ENCODE measurements at regions not wholly inside any gene's neighbourhood (a gene's known extent, or its start where the extent isn't known, plus 50 kb on each side); places are given as distances from the start of the nearest gene placed in this dataset.

DNA sequence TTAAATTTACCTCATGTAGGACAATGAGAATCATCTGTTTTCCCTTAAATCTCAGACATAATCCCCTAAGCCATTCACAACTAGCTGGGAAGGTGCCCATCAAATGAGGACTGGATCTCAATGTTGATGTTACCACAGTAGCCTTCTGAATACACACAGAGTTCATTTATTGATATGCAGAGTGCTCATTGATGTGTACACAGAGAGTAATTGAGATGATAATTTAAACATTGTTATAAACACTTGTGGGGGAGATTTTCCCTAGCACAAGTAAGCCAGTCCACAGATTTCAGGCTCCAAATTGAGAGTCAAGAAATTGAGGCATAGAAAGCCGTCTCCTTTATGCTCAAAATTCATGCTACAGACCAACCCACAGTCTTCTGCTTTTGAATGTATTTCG lies 273.4 kb upstream of the TRPC5 start:
- TF ChIP-seq, protein P1, sequence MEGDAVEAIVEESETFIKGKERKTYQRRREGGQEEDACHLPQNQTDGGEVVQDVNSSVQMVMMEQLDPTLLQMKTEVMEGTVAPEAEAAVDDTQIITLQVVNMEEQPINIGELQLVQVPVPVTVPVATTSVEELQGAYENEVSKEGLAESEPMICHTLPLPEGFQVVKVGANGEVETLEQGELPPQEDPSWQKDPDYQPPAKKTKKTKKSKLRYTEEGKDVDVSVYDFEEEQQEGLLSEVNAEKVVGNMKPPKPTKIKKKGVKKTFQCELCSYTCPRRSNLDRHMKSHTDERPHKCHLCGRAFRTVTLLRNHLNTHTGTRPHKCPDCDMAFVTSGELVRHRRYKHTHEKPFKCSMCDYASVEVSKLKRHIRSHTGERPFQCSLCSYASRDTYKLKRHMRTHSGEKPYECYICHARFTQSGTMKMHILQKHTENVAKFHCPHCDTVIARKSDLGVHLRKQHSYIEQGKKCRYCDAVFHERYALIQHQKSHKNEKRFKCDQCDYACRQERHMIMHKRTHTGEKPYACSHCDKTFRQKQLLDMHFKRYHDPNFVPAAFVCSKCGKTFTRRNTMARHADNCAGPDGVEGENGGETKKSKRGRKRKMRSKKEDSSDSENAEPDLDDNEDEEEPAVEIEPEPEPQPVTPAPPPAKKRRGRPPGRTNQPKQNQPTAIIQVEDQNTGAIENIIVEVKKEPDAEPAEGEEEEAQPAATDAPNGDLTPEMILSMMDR (IDR thresholded peaks at IDR 0.05) = no peak
- H3K9ac ChIP-seq = no peak overlapping the region
- H3K4me3 ChIP-seq (ENCODE audit: low read depth, low read length) = no peak overlapping the region
- no peak overlapping the region for H3K4me2 ChIP-seq (ENCODE audit: low read length)
- H3K27me3 ChIP-seq (ENCODE audit: control insufficient read depth, insufficient read depth, low read length) = no peaks in the 10 kb centered on the region
- H3K36me3 ChIP-seq (ENCODE audit: control insufficient read depth, insufficient read depth, low read length) = no peaks in the 10 kb centered on the region
- no peaks in the 10 kb centered on the region for H3K9me3 ChIP-seq (ENCODE audit: control insufficient read depth, low read length)
- no peaks in the 10 kb centered on the region for H3K4me1 ChIP-seq
- no peaks in the 10 kb centered on the region for H3K79me2 ChIP-seq
- H2AFZ ChIP-seq = no peak overlapping the region
- no peak overlapping the region for H3K27ac ChIP-seq

DNA sequence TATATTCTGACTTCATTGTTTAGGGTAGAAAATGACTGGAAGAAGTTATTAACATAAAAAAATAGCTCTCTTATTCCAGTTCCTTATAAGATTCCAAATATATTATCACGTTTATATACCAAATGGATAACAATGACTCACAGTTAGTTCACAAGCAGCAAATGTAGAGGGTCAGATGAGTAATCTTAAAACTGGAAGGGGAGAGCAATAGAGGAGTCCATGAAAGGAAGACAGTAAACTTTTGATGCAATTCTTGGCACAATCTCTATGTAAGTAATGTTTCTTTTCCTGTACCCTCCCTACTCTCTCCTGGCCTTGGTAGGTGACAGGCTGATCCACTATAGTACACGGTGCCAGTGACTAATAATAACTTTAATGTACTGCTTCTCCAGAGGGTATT lies 259.0 kb upstream of the TRPC5 start:
- H3K79me2 ChIP-seq = no peaks in the 10 kb centered on the region
- no peak overlapping the region for H3K9ac ChIP-seq
- H2AFZ ChIP-seq = no peak overlapping the region
- TF ChIP-seq, protein P1 (IDR thresholded peaks at IDR 0.05) = no peak
- H3K27ac ChIP-seq = no peak overlapping the region
- no peaks in the 10 kb centered on the region for H3K27me3 ChIP-seq (ENCODE audit: control insufficient read depth, insufficient read depth, low read length)
- H3K9me3 ChIP-seq (ENCODE audit: control insufficient read depth, low read length) = no peaks in the 10 kb centered on the region
- no peak overlapping the region for H3K4me2 ChIP-seq (ENCODE audit: low read length)
- H3K36me3 ChIP-seq (ENCODE audit: control insufficient read depth, insufficient read depth, low read length) = no peaks in the 10 kb centered on the region
- no peaks in the 10 kb centered on the region for H3K4me1 ChIP-seq
- H3K4me3 ChIP-seq (ENCODE audit: low read depth, low read length) = no peak overlapping the region

DNA sequence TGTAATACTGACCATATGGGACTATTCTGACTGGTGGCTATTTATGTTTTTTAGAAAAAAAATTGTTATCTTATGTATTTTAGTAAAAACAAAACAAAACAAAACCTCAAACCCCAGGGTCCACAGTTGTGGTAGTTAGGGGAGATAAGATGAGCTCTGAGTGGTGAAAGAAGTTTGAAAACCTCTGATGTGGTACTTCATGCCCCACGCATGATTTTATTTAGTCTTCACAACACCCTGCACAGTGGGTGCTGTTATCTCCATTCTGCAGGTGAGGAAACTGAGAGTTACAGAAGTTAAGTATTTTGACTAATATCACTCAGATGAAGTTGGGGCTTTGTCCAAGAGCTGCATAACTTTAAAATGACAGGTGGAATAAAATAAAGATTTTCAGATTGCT lies 230.6 kb upstream of the TRPC5 start:
- no peaks in the 10 kb centered on the region for H3K9me3 ChIP-seq (ENCODE audit: control insufficient read depth, low read length)
- no peaks in the 10 kb centered on the region for H3K4me1 ChIP-seq
- H3K4me3 ChIP-seq (ENCODE audit: low read depth, low read length) = no peak overlapping the region
- no peak overlapping the region for H2AFZ ChIP-seq
- no peak overlapping the region for H3K4me2 ChIP-seq (ENCODE audit: low read length)
- H3K36me3 ChIP-seq (ENCODE audit: control insufficient read depth, insufficient read depth, low read length) = no peaks in the 10 kb centered on the region
- TF ChIP-seq, protein P1 (IDR thresholded peaks at IDR 0.05) = no peak
- H3K27ac ChIP-seq = no peak overlapping the region
- no peaks in the 10 kb centered on the region for H3K27me3 ChIP-seq (ENCODE audit: control insufficient read depth, insufficient read depth, low read length)
- H3K79me2 ChIP-seq = no peaks in the 10 kb centered on the region
- H3K9ac ChIP-seq = no peak overlapping the region

DNA sequence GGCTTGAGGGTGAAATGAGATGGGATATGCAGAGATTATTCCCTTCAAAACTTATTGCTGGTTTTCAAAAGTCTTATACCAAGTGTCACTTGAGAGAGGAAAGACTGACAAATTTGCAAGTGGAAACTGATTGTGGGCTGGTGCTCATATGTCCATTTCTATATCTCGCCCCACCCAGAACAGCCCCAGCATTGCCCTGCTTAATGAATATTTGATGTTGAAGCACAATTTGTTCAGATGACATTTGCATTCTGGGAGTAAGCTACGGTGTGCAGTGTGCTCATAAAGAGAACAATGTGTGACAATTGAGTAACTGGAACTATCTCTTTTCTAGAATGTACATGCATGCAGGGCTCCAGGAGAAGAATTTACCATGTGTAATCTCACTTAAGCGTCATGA lies 223.5 kb upstream of the TRPC5 start:
- H3K9ac ChIP-seq = no peak overlapping the region
- H3K27me3 ChIP-seq (ENCODE audit: control insufficient read depth, insufficient read depth, low read length) = no peaks in the 10 kb centered on the region

GRCh38 chrX:112279940-112280339 lies 197.4 kb upstream of the TRPC5 start:
- Histone ChIP-seq H3K4me3 (ENCODE audit: low read depth, low read length) (no peak overlapping the region), H3K4me2 (ENCODE audit: low read length) (no peak overlapping the region), H3K9me3 (ENCODE audit: control insufficient read depth, low read length) (no peaks in the 10 kb centered on the region), H3K9ac (no peak overlapping the region), H3K27me3 (ENCODE audit: control insufficient read depth, insufficient read depth, low read length) (no peaks in the 10 kb centered on the region), H3K36me3 (ENCODE audit: control insufficient read depth, insufficient read depth, low read length) (no peaks in the 10 kb centered on the region), H3K79me2 (no peaks in the 10 kb centered on the region), H2AFZ (no peak overlapping the region), H3K4me1 (no peaks in the 10 kb centered on the region), H3K27ac (no peak overlapping the region)
- TF ChIP-seq, protein P1 (IDR thresholded peaks at IDR 0.05) = no peak

More for the DNA sequence above, 223.5 kb upstream of the TRPC5 start:
- TF ChIP-seq, protein P1 (IDR thresholded peaks at IDR 0.05) = no peak
- no peaks in the 10 kb centered on the region for H3K9me3 ChIP-seq (ENCODE audit: control insufficient read depth, low read length)
- no peak overlapping the region for H3K4me2 ChIP-seq (ENCODE audit: low read length)
- H3K4me1 ChIP-seq = no peaks in the 10 kb centered on the region
- no peak overlapping the region for H2AFZ ChIP-seq
- H3K4me3 ChIP-seq (ENCODE audit: low read depth, low read length) = no peak overlapping the region
- H3K27ac ChIP-seq = no peak overlapping the region
- H3K79me2 ChIP-seq = no peaks in the 10 kb centered on the region
- H3K36me3 ChIP-seq (ENCODE audit: control insufficient read depth, insufficient read depth, low read length) = no peaks in the 10 kb centered on the region
